WI38 (cell line): ENCODE measurements at regions not wholly inside any gene's neighbourhood (a gene's known extent, or its start where the extent isn't known, plus 50 kb on each side); places are given as distances from the start of the nearest gene placed in this dataset.

ENCODE experiments used
- H3K4me3 ChIP-seq: 2 replicates; pipeline ENCODE4 v1.5.1; 2011; ENCODE audit warnings: low read depth, mild to moderate bottlenecking, control low read depth, low read length
- CTCF ChIP-seq: IDR thresholded peaks from 2 replicates; pipeline ENCODE4 v1.5.1; 2012; ENCODE audit warnings: low read depth, mild to moderate bottlenecking, control low read depth, low read length

- no peak overlapping the region for H3K4me3 ChIP-seq
- TF ChIP-seq CTCF: no peak
Observed at GRCh38 chr20:7589164-7589563, 351.1 kb downstream of the HAO1 start.

- no peak overlapping the region for H3K4me3 ChIP-seq
- TF ChIP-seq CTCF: no peak
Observed at GRCh38 chr20:7596541-7596940, 343.7 kb downstream of the HAO1 start.

GRCh38 chr20:7601431-7601830 lies 338.8 kb downstream of the HAO1 start:
- TF ChIP-seq CTCF: no peak
- H3K4me3 ChIP-seq: no peak overlapping the region

- H3K4me3 ChIP-seq: no peak overlapping the region
- no peak for TF ChIP-seq CTCF
Observed at GRCh38 chr20:7606941-7607340, 333.3 kb downstream of the HAO1 start.

GRCh38 chr20:7608250-7608649 lies 332.0 kb downstream of the HAO1 start:
- TF ChIP-seq CTCF: no peak
- no peak overlapping the region for H3K4me3 ChIP-seq

GRCh38 chr20:7609251-7609650 lies 331.0 kb downstream of the HAO1 start:
- no peak for TF ChIP-seq CTCF
- H3K4me3 ChIP-seq: no peak overlapping the region

- H3K4me3 ChIP-seq: no peak overlapping the region
- TF ChIP-seq CTCF: no peak
Observed at GRCh38 chr20:7610681-7611080, 329.6 kb downstream of the HAO1 start.
